ENCODE measurements at regions not wholly inside any gene's neighbourhood (a gene's known extent, or its start where the extent isn't known, plus 50 kb on each side); places are given as distances from the start of the nearest gene placed in this dataset.

DNA sequence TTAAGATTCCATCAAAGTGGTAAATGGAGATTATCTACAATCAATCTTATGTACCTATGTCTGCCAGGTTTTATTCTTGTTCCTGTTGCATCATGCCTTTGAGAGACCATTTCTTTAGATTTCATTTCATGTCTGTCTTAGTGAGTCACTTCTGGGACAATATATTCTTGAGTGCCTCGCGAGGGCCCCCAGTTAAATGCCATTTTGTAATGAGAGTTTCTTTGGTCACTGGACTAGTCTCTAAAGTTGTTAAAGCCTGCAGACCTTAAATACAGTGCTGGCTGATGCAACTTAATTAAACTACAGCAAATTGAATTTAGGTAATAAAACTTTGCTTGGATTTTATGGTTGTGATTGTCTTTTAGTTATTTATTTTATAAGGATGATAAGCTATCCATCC is 87.2 kb upstream of the PITX2 start:
- no peak overlapping the region for H3K4me3 Mint-ChIP-seq
- no peak for TF ChIP-seq CTCF (IDR thresholded peaks at IDR 0.05)
- H3K27ac Mint-ChIP-seq, result no peak overlapping the region
- no peaks in the 10 kb centered on the region for H3K4me1 Mint-ChIP-seq (ENCODE audit: low read depth)
- no peaks in the 10 kb centered on the region for H3K9me3 Mint-ChIP-seq
- no peaks in the 10 kb centered on the region for H3K36me3 Mint-ChIP-seq (ENCODE audit: low read depth)
- no peaks in the 10 kb centered on the region for H3K27me3 Mint-ChIP-seq (ENCODE audit: insufficient read depth)
- DNase-seq, result no peak

DNA sequence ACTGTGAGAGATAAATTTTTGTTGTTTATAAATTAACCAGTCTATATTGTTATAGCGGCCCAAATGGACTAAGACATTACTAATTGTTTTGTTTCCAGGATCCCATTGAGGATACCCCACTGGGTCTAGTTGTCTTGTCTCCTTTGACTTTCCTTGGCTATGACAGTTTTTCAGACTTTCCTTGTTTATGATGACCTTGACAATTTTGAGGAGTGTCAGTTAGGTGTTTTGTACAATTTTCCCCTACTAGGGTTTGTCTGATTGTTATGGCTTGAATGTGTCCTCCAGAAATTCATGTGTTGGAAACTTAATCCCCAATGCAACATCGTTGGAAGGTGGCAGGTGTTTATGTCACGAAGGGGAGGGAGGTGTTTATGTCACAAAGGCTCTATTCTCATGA is 89.6 kb upstream of the PITX2 start:
- Mint-ChIP-seq H3K27ac (no peak overlapping the region), H3K27me3 (ENCODE audit: insufficient read depth) (no peaks in the 10 kb centered on the region), H3K4me1 (ENCODE audit: low read depth) (no peaks in the 10 kb centered on the region), H3K36me3 (ENCODE audit: low read depth) (no peaks in the 10 kb centered on the region), H3K4me3 (no peak overlapping the region), H3K9me3 (no peaks in the 10 kb centered on the region)
- no peak for DNase-seq
- TF ChIP-seq CTCF (IDR thresholded peaks at IDR 0.05), result no peak

GRCh38 chr4:110730318-110730717 is 107.4 kb upstream of the PITX2 start:
- H3K4me3 Mint-ChIP-seq, result no peak overlapping the region
- H3K36me3 Mint-ChIP-seq (ENCODE audit: low read depth), result no peaks in the 10 kb centered on the region
- TF ChIP-seq CTCF (IDR thresholded peaks at IDR 0.05), result no peak
- H3K4me1 Mint-ChIP-seq (ENCODE audit: low read depth), result peaks cover 7% of the 10 kb centered on the region; the same call in 1 of the 2 replicates
- no peak for DNase-seq
- H3K9me3 Mint-ChIP-seq, result no peaks in the 10 kb centered on the region
- peaks cover 7% of the 10 kb centered on the region; the same call in 1 of the 2 replicates for H3K27me3 Mint-ChIP-seq (ENCODE audit: insufficient read depth)
- no peak overlapping the region for H3K27ac Mint-ChIP-seq

DNA sequence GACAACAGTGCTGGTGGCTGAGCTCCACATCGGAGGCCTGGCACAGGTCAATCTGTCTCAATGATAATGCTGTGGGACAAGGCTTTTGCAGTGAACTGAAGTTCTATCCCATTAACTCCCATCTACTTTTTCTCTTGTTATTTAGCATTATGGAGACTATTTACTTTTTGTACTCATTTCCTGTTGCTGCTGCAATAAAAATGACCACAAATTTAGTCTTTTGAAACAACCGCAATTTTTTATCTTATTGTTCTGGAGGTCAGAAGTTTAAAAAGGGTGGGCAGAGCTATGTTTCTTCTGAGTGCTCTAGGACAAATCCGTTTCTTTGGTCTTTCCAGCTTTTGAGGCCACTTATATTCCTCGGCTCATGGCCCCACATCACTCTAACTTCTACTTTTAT is 111.0 kb upstream of the PITX2 start:
- no peak for TF ChIP-seq CTCF (IDR thresholded peaks at IDR 0.05)
- no peak for DNase-seq
- Mint-ChIP-seq H3K27me3 (ENCODE audit: insufficient read depth) (peaks cover 5% of the 10 kb centered on the region; the same call in 1 of the 2 replicates), H3K4me1 (ENCODE audit: low read depth) (peaks cover 7% of the 10 kb centered on the region; the same call in 1 of the 2 replicates), H3K4me3 (no peak overlapping the region), H3K9me3 (no peaks in the 10 kb centered on the region; the same call in 1 of the 2 replicates), H3K36me3 (ENCODE audit: low read depth) (no peaks in the 10 kb centered on the region), H3K27ac (no peak overlapping the region)

GRCh38 chr4:110735686-110736085 is 112.8 kb upstream of the PITX2 start:
- H3K27ac Mint-ChIP-seq, result no peak overlapping the region
- peaks cover 7% of the 10 kb centered on the region; the same call in 1 of the 2 replicates for H3K4me1 Mint-ChIP-seq (ENCODE audit: low read depth)
- H3K4me3 Mint-ChIP-seq, result no peak overlapping the region
- no peak for DNase-seq
- H3K27me3 Mint-ChIP-seq (ENCODE audit: insufficient read depth), result peaks cover 5% of the 10 kb centered on the region; the same call in 1 of the 2 replicates
- no peaks in the 10 kb centered on the region for H3K36me3 Mint-ChIP-seq (ENCODE audit: low read depth)
- no peak for TF ChIP-seq CTCF (IDR thresholded peaks at IDR 0.05)
- no peaks in the 10 kb centered on the region; the same call in 1 of the 2 replicates for H3K9me3 Mint-ChIP-seq

- no peak for TF ChIP-seq CTCF (IDR thresholded peaks at IDR 0.05)
- DNase-seq, result no peak
- H3K9me3 Mint-ChIP-seq, result no peaks in the 10 kb centered on the region; the same call in 1 of the 2 replicates
- H3K27ac Mint-ChIP-seq, result no peak overlapping the region
- H3K27me3 Mint-ChIP-seq (ENCODE audit: insufficient read depth), result peaks cover 2% of the 10 kb centered on the region; the same call in 1 of the 2 replicates
- H3K4me3 Mint-ChIP-seq, result no peak overlapping the region
- no peaks in the 10 kb centered on the region for H3K36me3 Mint-ChIP-seq (ENCODE audit: low read depth)
- peaks cover 24% of the 10 kb centered on the region for H3K4me1 Mint-ChIP-seq (ENCODE audit: low read depth)
These were observed 115.1 kb upstream of the PITX2 start for GRCh38 chr4:110737931-110738330.
